Thoracic aorta (tissue), 2 donors: ENCODE measurements at regions not wholly inside any gene's neighbourhood (a gene's known extent, or its start where the extent isn't known, plus 50 kb on each side); places are given as distances from the start of the nearest gene placed in this dataset.

Experiments used
- ATAC-seq: fragments of 150-250 bp; one replicate; pipeline ENCODE4 v1.8.0; 2017; ENCODE audit warnings: low read depth; ENCODE audit not compliant: insufficient number of reproducible peaks, low FRiP score
- DNase-seq: peaks from one replicate; pipeline ENCODE4 v3.0.0-alpha.2; 2020; ENCODE audit warnings: low spot score
- H3K27ac ChIP-seq, 2 donors: fragments of 200-600 bp; sonication (generic); 1 replicate in 1 of 2; 2 replicates in 1 of 2; pipeline ENCODE4 v1.5.1; 2016; ENCODE audit warnings: mild to moderate bottlenecking in 2 of 2, moderate library complexity in 2 of 2
- H3K27me3 ChIP-seq: fragments of 200-600 bp; sonication (generic); replicated peaks from 2 replicates; pipeline ENCODE4 v1.6.0; 2016; ENCODE audit warnings: mild to moderate bottlenecking; ENCODE audit not compliant: insufficient read depth
- H3K36me3 ChIP-seq: fragments of 200-600 bp; sonication (generic); one replicate; pipeline ENCODE4 v1.5.1; 2016
- H3K4me1 ChIP-seq, 2 donors: fragments of 200-600 bp; sonication (generic); 1 replicate in 1 of 2; 2 replicates in 1 of 2; pipeline versions ENCODE4 v1.5.1 to v1.6.0; 2016; ENCODE audit warnings: low read depth in 2 of 2, mild to moderate bottlenecking in 1 of 2; ENCODE audit not compliant: control insufficient read depth in 1 of 2
- H3K4me3 ChIP-seq: fragments of 200-600 bp; sonication (generic); 2 replicates; pipeline ENCODE4 v1.5.1; 2016; ENCODE audit warnings: mild to moderate bottlenecking
- H3K9me3 ChIP-seq: fragments of 200-600 bp; sonication (generic); 2 replicates; pipeline ENCODE4 v1.5.1; 2016
- TF ChIP-seq, protein P1 (sequence below): fragments of 200-600 bp; sonication (generic); IDR thresholded peaks from one replicate; pipeline ENCODE4 v1.5.1; 2019; ENCODE audit warnings: antibody characterized with exemption

DNA sequence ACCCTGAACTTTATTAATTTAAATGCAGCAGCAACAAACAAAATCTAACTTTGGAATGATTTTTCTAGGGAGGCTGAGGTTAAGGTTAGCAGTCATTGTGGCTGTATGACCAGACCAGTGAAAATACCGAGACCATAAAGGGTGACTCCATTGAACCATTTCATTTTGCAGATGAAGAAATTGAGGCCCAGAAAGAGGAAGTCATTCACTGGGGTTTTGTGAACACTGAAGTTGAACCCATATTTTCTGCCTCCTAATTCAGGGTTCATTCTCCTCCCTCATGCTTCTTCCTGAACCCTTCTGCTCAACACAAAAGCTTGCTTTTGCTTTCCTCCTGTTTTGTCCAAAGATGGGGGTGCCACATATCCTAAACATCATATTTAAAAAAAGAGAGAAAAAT lies 65.8 kb upstream of the PLCL2 start:
- DNase-seq = no peak
- H3K4me1 ChIP-seq = no peaks in the 10 kb centered on the region
- TF ChIP-seq, protein P1, sequence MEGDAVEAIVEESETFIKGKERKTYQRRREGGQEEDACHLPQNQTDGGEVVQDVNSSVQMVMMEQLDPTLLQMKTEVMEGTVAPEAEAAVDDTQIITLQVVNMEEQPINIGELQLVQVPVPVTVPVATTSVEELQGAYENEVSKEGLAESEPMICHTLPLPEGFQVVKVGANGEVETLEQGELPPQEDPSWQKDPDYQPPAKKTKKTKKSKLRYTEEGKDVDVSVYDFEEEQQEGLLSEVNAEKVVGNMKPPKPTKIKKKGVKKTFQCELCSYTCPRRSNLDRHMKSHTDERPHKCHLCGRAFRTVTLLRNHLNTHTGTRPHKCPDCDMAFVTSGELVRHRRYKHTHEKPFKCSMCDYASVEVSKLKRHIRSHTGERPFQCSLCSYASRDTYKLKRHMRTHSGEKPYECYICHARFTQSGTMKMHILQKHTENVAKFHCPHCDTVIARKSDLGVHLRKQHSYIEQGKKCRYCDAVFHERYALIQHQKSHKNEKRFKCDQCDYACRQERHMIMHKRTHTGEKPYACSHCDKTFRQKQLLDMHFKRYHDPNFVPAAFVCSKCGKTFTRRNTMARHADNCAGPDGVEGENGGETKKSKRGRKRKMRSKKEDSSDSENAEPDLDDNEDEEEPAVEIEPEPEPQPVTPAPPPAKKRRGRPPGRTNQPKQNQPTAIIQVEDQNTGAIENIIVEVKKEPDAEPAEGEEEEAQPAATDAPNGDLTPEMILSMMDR = no peak
- H3K4me3 ChIP-seq = no peak overlapping the region
- no peak for ATAC-seq
- no peak overlapping the region for H3K27ac ChIP-seq
- H3K27me3 ChIP-seq = no peaks in the 10 kb centered on the region
- H3K36me3 ChIP-seq = no peaks in the 10 kb centered on the region
- H3K9me3 ChIP-seq = no peaks in the 10 kb centered on the region

DNA sequence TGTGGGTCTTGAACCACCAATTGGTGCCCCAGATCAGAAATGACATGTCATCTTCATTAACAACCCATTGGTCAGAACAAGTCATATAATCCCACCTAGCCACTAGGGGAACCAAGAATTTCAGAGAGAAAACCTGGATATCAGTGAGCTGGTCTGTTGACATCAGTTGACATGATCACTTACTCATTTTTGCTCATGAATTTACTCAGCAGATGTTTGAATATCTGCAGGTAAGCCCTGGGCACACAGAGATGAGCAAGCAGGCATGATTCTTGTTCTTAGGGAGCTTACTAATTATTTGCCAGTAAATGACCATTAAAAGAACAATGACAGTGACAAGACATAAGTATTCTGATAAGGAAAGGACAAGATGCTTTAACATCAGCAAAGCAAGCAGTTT lies 64.3 kb upstream of the PLCL2 start:
- no peak for DNase-seq
- Histone ChIP-seq H3K27me3 (no peaks in the 10 kb centered on the region), H3K27ac (no peak overlapping the region), H3K4me3 (no peak overlapping the region), H3K4me1 (peaks cover 0 to 5% of the 10 kb centered on the region in 2 donors), H3K9me3 (no peaks in the 10 kb centered on the region), H3K36me3 (no peaks in the 10 kb centered on the region)
- TF ChIP-seq, protein P1 = no peak
- ATAC-seq = no peak

DNA sequence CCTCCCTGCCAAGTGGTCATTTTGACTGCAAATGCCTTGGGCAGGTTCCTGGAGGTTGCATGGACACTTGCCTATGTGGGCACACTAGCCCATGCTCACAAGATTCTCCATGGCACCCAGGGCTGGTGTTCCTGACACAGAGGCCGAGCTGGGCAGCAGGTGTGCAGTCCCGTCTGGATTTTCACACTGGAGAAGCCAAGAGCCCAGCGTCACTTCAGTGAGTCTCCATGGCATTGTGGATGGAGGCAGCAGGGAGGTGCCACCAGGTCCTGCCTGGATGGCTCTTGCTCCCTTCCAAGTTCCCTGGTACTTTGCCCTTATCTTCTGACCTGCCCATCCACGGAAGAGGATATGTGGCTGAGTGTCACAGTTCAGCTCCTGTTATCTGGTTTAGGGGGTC lies 63.7 kb upstream of the PLCL2 start:
- DNase-seq = no peak
- H3K27ac ChIP-seq = no peak overlapping the region
- H3K4me3 ChIP-seq = no peak overlapping the region
- H3K27me3 ChIP-seq = no peaks in the 10 kb centered on the region
- H3K9me3 ChIP-seq = no peaks in the 10 kb centered on the region
- no peaks in the 10 kb centered on the region for H3K36me3 ChIP-seq
- TF ChIP-seq, protein P1 = no peak
- H3K4me1 ChIP-seq = peaks cover 4 to 11% of the 10 kb centered on the region in 2 donors
- ATAC-seq = no peak

DNA sequence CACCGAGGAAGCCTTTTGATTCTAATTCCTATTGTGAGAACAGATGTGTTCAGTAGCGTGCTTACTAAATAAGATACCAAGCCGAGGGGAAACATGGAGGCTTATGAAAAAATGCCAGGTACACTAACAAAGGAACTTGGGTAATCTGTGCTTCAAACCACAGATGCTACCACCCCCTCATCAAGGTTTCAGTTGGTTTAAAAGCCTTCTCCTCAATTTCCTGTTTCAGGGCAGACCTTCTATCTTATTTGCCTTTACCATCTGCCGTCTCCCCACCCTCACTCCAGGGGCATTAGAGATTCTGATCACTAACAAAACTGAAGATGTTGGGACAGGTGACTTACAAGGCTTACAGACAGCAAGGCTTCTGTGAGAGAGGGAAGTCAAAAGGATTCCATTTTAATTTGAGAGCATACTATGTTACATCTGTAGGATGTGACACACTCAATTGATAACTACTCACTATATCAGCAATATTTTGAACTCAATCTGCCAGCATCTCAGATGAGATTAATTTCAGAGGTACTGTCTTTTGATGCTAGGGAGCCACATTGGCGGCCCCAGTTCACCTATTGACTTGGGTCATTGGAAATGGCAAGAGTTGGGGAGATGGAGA lies 60.6 kb upstream of the PLCL2 start:
- H3K27me3 ChIP-seq = no peaks in the 10 kb centered on the region
- H3K4me1 ChIP-seq = peaks cover 11 to 18% of the 10 kb centered on the region in 2 donors
- DNase-seq = no peak
- TF ChIP-seq, protein P1 = no peak
- no peak for ATAC-seq
- no peak overlapping the region for H3K4me3 ChIP-seq
- no peaks in the 10 kb centered on the region for H3K36me3 ChIP-seq
- H3K27ac ChIP-seq = no peak overlapping the region
- H3K9me3 ChIP-seq = no peaks in the 10 kb centered on the region

DNA sequence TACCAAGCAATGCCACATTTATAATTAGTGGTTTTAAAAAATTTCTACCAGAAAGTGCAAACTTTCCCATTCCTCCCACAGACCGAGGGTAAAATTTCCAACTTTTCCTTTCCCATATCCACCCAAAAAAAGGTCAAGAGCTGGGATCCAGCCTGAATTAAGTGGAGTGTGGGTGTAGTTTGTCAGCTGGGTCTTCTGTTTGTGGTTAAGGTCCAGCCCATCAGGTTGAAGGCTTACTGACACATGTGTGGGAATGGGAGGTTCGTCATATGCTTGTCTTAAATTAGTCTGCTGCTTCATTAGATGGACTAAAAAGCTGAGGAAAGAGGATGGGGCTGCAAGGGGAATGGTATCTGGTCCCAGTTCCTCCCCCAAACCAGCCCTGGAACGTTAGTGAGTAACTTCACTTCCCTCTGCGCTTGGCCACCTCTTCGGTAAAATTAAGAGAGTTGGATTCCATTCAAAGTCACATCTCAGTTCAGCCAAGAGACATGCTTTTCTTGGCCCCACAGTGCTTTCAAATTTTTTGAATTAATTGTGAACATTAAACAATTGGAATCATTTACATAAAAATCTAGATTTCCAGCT lies 59.0 kb upstream of the PLCL2 start:
- DNase-seq (no peak), ATAC-seq (no peak)
- H3K36me3 ChIP-seq = no peaks in the 10 kb centered on the region
- no peaks in the 10 kb centered on the region for H3K9me3 ChIP-seq
- H3K4me1 ChIP-seq = peaks cover 11 to 18% of the 10 kb centered on the region in 2 donors
- H3K4me3 ChIP-seq = no peak overlapping the region
- H3K27me3 ChIP-seq = no peaks in the 10 kb centered on the region
- TF ChIP-seq, protein P1 = no peak
- H3K27ac ChIP-seq = no peak overlapping the region
